ENCODE measurements at regions not wholly inside any gene's neighbourhood (a gene's known extent, or its start where the extent isn't known, plus 50 kb on each side); places are given as distances from the start of the nearest gene placed in this dataset.
"Not testable (repeated sequence)": the region's sequence is repeated elsewhere in the genome, so short reads cannot be mapped to it uniquely, and the experiment has no call there.

DNA sequence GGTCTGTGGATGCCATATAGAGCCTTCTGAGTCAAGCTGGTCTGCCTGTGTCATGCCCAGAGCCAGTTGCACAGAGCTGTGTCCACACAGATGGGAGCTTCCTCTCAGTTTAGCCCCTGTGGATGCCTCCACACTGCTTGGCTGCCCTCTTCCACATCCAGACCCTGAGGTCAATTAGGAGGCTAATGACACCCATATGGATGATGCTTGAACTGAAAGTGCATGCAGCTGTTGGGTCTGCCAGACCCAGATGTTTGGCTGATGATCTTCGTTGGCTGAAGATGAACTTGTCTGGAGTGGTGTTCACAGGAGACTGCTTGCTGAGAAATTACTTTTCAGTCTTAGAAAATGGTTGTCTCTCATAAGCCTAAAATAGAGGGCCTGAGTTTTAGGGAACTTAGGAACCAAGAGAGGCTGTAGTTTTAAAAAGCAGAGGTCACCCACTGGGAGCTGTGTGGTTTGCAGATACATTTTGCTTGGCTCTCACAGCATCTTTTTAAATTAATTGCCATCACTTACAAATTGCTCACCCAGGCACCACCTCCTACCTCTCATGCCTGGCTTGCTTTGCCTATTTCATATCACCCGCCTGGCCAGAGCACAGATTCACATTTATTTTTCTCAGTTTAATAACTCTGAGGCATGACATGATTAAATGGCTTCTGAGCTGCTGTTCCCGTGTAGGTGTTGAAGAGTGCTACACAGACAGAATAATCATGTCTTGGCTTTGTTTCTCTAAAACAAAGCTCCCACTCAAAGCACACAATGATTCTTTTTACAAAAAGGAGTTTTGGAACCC lies 176.1 kb downstream of the MINAR1 start:
- DNase-seq = no peak

DNA sequence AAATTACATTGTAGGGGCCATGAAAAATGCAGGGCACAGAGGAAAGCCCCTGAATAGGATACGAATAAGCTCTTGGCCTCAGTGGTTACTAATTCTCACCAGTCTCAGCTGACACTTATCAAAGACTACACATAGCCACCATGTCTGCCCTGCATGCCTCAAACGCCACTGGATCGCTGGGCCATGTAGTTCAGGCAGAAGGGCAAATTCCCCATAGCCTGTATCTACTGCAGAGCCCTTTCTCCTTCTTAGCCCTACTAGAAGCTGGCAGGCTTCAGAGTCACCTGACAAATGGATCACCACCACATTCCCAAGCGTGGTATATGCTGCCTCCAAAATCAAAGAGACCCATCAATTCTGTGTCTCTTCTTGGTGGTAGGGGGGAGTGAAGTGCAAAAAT lies 177.4 kb downstream of the MINAR1 start:
- DNase-seq = no peak

DNA sequence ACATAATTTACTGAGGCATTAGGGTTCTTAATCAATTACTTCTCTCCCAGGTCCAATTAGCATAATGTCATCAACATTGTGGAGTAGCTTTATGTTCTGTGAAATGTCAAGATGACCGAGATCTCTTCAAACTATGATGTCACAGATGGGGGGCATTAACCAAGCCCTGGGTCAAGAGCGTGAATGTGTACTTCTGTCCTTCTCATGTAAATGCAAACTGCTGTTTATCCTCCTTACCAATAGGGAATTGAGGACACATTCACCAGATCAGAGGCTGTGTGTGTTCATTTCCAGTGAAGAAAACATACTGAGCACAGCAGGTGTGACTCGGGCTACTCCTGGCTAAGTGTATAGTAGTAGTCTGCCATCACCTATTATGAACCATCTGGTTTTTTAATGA lies 177.9 kb downstream of the MINAR1 start:
- DNase-seq = no peak

DNA sequence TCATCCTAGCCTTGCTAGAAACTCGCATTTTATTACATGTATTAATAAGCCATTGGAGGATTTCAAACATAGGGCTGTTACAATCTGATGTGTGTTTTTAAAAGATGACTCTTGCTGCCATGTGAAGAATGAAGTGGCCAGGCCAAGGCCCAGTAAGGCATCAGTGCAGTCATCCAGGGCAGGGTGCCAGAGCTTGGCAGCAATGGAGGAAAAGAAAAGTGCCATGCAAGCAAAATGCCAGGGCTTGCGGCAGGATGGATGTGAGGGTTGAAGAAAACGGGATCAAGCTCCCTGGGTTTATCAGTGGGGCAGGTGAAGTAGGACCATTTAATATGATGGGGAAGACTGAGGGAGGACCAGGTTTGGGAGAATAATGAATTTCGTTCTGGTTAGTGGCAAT lies 183.6 kb downstream of the MINAR1 start:
- DNase-seq = no peak

DNA sequence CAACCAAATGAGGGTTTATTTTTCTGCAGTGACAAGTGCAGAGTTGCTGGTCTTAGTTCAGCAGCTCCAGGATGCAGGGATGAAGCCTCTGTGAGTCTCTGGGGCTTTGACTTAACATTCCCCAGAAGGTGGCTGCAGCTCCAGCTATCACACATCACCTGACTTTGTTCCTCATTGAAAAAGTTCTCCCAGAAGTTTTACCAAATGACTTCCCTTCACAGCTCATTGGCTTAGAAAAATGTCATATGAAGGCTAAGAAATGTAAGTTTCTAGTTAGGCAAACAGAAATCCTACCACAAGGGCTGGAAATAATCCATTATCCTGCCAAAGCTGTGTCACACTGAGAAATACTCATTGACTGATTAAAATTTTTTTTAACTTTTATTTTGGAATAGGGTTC lies 184.9 kb downstream of the MINAR1 start:
- no peak for DNase-seq

DNA sequence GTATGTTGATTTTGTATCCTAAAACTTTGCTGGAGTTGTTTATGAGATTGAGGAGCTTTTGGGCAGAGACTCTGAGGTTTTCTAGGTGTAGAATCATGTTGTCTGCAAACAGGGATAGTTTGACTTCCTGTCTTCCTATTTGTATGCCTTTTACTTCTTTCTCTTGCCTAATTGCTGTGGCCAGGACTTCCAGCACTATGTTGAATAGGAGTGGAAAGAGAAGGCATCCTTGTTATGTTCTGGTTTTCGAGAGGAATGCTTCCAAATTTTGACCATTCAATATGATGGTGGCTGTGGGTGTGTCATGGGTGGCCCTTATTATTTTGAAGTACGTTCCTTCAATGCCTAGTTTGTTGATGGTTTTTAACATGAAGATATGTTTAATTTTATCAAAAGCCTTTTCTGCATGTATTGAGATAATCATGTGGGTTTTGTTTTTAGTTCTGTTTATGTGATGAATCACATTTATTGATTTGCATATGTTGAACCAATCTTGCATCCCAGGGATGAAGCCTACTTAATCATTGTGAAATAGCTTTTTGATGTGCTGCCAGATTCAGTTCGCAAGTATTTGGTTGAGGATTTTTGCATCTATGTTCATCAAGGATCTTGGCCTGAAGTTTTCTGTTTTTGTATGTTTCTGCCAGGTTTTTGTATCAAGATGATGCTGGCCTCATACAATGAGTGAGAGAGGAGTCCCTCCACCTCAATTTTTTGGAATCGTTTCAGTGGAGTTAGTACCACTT lies 188.1 kb downstream of the MINAR1 start:
- DNase-seq = no peak

DNA sequence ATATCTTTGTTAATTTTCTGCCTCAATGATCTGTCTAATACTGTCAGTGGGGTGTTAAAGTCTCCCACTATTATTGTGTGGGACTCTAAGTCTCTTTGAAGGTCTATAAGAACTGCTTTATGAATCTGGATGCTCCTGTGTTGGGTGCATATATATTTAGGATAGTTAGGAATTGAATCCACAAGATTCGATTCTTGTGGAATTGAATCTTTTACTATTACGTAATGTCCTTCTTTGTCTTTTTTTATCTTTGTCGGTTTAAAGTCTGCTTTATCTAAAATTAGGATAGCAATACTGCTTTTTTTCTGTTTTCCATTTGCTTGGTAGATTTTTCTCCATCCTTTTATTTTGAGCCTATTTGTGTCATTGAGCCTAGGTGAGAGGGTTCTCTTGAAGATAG lies 189.7 kb downstream of the MINAR1 start:
- not testable (repeated sequence) for DNase-seq

DNA sequence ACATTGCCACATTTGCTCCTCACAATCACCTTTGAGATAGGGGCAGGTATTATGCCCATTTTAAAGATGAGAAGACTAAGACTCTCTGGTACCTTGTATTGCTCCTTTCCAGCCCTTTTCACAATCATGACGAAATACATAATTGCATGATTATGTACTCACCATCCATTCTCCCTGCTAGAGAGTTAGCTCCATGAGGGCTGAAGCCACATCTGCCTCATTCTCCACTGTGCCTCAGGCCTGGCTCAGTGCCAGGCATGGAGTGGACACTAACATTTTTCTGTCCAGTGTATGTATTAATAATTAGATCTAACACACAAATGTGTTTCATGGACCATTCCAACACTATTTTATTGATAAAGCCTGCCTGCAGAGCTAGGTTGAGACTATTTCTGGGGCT lies 191.4 kb downstream of the MINAR1 start:
- no peak for DNase-seq

DNA sequence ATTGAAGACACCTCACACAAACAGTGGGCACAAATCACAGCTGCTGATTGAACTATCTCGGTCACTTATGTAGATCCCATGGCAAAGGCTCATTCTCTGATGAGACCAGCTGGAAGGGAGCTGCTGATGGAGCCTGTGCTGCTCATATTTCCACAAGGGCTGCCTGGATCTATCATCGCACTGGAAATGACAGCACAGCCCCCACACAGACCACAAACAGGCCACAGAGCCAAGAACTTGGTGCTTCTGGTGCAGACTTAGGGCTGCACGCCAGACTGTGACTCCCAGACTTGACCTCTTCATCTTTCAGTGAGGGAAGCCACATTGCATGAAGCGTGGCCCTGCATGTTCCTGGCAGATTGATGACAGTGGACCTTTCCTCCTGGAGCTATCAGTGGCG lies 197.6 kb downstream of the MINAR1 start:
- DNase-seq = no peak

DNA sequence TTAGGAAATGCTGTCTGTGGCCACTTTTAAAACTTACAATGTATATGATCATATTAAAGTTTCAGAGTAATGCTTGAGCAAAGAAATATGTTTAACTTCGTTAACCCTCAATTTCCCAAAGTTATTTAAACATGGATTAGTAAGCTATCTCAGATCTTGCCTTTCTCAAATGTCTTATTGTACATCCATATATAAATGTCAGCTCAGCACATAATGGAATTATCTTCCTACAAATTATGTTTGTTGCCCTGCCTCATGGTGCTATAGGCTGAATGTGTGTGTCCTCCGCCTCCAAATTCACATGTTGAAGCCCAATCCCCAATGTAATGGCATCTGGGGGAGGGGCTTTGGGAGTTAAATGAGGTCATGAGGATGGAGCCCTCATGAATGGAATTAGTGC lies 200.3 kb downstream of the MINAR1 start:
- no peak for DNase-seq

DNA sequence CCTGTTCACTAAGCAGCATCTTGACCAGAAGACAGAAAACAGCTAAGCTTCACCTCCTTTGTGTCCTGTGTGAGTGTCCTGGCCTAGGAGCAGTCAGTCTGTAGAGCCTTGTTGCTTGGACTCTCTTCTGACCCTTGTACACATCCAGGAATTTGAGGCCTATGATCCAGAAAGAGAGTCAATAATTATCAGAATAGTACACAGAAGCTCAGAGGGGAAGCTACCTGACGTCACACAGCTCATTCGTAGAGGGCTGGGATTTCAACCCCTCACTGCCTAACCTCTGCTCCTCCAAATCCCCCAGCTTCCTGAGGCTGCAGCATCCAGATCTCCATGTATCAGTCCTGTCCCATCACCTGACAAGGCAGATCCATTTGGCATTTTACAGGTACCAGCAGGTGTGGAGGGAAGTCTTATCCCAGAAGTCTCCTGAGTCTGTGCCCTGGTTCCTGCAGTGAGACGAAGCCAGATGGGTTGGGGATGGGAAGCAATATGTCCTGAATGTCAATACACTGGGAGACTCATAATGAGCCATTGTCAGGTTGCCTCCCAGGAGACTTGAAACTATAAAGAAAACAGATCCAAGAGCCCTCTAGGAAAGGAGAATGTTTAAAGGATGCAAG lies 203.1 kb downstream of the MINAR1 start:
- DNase-seq = no peak

DNA sequence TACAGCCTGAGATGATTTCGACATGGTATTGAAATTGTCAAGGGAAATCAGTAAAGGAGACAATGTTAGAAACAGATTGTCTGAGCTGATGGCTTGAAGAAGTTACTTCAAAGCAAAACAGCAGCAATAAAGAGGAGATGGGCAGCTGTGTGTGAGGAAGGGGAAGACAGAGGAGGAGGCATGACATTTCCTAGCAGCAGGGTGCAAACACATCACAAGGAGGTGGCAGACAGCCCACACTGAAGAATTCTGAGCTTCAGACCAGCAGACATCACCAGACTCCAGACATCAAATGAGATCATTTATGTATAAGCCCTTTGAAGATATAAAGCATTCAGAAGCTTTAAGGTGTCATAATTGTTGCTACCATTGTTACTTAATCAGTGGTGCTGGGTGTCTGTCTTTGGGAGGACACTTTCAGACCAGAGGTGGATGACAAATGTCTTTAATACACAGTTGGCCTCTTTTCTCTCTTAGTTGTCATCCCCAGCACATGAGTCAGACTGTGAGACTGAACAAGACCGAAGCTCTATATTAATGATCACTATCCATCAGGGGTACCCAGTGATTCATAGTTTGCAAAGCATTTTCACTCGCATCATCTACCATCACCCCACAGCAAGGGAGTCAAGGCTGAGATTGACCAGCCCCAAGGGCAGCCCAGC lies 203.9 kb downstream of the MINAR1 start:
- DNase-seq = no peak

DNA sequence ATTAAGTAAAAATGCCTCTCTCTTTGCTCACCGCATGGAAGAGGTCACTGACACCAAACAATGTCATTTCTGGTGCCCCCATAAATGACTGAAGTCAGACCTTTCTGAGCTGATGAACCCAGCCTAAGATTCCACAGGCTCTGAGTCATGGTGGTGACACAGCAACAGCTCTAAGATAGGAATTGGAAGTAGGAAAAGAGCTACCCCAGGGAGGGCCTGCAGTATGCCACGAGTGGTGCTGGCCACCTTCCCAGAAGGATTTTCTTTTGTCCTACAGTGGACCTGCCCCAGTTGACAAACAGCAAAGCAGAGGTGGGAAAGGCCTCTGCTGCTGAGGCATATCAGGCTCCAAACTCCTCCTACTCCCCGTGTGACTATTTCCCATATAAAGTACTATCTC lies 208.1 kb downstream of the MINAR1 start:
- no peak for DNase-seq

DNA sequence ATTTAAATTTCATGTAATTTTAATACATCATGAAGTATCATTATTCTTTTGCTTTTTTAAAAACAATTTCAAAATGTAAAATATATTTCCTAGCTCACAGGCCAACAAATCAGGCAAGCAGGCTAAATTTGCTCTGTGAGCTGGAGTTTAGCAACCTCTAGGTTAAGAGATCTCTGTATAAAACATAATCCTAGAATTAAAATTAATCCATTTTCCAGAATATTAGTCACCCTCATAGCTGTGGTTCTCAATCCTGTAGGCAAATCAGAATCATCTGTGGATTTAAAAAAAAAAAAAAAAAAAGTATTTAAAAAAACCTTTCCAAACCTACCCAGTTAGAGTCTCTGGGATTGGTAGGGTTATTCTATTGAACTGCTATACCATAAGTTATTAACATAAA lies 209.7 kb downstream of the MINAR1 start:
- no peak for DNase-seq

DNA sequence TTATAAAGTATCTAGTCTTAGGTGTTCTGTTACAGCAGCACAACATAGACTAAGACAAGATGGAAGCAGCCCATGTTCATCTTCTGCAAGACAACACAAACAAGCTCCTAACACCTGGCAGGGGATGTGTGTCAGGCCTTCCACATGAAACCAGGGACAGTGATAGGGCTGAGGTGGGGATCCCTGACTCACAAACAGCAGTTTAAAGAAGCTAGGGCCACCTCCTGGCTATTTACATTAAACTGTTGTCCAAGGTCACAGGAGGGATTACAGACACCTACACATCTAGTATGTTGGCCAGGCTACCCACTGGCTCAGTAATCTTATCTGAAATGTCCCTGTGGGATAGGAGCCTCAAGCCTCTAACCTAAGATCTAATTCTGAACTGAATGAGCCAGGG lies 211.3 kb downstream of the MINAR1 start:
- no peak for DNase-seq

DNA sequence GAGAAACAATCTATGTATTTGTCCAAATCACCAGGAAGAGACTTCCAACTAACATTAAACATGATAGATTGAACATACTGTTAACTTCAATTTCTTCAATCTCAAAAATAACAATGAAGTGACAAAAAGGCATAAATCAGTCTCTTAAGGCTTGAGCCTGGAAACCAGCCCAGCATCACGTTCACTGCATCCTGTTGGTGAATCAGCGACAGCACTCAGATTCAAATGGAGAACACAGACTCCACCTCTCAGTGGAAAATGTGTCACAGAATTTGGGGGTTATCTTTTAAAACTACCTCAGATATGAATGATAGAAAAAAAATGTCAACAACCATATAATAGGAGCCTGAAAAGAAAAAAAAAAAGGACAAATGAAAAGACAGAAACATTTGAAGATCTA lies 212.0 kb downstream of the MINAR1 start:
- DNase-seq = no peak

DNA sequence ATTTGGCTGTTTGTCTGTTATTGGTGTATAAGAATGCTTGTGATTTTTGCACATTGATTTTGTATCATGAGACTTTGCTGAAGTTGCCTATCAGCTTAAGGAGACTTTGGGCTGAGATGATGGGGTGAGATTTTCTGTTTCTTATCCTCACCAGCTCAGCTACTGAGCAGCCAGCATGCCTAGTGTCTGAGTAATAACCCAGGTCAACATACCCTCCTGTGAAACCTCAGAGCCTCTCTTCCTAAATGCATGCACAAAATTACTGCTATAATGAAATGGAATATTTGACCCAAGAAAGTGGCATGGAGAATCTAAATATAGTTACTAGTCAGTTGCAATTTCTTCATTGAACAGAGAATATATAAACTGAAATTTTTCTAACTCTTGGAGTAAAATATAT lies 220.8 kb downstream of the MINAR1 start:
- DNase-seq = not testable (repeated sequence)

DNA sequence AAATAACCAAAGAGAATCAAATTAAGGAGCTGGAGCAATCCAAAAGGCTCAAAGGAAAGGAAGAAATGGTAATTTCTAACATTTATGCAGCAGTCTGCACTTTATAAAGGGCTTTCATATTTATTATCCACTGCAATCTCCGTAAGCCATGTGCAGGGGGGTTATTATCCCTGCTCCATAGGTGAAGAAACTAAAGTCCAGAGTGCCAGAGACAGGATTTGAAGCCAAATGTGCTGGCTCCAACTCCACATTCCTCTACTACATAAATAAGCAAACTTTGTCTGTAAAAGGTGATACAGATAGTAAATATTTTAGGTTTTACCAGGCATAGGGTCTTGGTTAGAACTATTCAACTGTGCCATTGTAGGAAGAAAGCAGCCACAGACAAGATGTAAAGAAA lies 221.4 kb downstream of the MINAR1 start:
- DNase-seq = no peak

DNA sequence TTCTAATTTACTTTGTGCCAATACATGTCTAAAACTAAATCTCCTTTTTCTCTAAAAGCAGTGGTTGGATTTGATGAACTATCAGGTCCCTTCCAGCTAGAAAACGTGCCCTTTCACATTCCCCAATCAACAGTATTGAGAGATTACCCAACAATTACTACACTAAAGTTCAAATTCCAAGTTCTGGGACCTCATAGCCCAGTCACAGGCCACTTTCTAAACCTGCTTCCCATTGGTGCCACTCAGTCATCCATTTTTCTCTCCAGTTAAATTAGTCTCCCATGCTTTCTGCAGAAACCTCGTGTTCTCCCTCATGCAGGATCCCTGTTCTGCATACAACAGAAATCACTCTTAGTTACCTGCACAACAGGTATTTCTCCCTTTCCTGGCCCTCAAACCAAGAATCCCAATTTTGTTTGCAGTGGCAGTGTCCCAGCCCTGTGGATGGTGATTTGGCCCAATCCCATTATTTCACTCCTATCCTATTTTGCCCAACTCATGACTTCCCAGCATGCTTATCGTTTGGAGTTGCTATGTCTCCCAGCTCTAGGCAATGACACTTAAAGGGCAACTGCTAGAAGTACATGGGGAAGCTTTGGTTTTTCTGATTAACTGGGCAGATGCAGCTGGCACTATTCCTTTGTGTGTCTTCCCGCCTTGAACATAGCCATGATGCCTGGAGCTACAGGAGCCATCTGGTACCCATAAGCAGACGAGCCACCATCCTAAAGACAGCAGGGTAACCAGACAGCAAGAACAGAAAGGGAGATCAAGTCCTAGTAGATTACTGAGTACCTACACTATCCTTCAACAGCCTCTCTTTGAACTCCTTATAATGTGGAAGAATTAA lies 224.2 kb downstream of the MINAR1 start:
- no peak for DNase-seq

DNA sequence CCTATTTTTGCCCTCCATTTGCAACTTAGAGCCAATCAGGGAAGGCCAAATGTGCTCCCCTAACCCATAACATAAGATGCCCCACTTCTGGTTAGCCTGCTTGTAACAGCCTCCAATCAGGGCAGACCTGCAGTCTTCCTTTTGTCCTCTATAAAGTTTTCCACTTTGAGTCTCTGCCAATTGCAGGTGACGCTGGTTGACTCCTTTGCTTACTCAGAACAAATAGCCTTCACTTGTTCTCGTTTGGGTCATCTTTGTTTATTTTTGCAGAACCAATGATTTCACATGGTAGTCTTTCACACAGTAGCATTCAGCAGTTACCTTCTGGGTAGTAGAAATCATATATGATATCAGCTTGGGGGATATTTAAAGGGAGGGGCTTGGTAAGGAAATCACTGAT lies 225.6 kb downstream of the MINAR1 start:
- no peak for DNase-seq

DNA sequence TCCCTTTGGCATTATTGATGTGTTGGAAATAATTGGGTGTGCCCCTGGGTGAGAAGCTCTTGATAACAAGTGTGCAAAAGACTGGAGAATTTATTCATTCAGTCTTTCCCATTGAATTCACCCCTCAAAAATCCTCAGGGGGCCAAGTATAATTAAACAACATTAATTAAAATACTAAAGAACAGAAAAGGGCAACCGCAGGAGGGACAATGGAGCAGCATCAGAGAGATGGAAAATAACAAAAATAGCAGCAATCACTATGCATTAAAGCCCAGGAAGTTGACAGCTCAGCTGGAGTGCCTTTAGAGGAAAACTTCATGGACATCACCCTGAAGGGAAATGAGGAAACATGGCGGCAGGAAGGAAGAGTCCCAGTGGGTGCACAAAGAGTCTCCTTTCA lies 227.6 kb downstream of the MINAR1 start:
- DNase-seq = no peak

DNA sequence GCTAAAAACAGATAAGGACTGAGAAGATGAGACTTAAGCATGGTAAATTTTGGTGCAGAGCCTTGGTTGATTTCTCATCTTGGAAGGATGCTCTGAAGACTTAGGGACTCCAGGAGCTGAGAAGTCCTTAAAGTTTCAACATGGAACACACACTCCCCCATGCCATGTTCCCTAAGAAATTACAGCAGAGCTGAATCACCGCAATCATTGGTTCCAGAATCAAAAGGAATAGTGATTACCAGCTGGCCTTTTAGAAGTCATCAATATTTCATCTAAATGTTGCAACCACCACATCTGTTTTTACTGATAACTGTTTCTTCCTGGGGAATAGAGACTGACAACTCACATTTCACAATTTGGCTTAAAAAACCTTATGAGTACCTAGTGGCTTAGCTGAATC lies 229.3 kb downstream of the MINAR1 start:
- no peak for DNase-seq

Measured in CD4-positive, alpha-beta T cell treated with Interleukin-12 subunit alpha and Interleukin-12 subunit beta, for 1 hour (primary cell).